ENCODE measurements at regions not wholly inside any gene's neighbourhood (a gene's known extent, or its start where the extent isn't known, plus 50 kb on each side); places are given as distances from the start of the nearest gene placed in this dataset.
"Not testable (repeated sequence)": the region's sequence is repeated elsewhere in the genome, so short reads cannot be mapped to it uniquely, and the experiment has no call there.

DNA sequence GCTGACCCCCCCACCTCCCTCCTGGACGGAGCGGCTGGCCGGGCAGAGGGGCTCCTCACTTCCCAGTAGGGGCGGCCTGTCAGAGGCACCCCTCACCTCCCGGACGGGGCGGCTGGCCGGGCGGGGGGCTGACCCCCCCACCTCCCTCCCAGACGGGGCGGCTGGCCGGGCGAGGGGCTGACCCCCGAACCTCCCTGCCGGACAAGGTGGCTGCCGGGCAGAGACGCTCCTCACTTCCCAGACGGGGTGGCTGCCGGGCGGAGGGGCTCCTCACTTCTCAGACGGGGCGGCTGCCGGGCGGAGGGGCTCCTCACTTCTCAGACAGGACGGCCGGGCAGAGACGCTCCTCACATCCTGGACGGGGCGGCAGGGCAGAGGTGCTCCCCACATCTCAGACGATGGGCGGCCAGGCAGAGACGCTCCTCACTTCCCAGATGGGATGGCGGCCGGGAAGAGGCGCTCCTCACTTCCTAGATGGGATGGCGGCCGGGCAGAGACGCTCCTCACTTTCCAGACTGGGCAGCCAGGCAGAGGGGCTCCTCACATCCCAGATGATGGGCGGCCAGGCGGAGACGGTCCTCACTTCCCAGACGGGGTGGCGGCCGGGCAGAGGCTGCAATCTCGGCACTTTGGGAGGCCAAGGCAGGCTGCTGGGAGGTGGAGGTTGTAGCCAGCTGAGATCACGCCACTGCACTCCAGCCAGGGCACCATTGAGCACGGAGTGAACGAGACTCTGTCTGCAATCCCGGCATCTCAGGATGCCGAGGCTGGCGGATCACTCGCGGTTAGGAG, 66.2 kb upstream of the PAPPA2 start:
- DNase-seq (ENCODE audit: low spot score): not testable (repeated sequence)

DNA sequence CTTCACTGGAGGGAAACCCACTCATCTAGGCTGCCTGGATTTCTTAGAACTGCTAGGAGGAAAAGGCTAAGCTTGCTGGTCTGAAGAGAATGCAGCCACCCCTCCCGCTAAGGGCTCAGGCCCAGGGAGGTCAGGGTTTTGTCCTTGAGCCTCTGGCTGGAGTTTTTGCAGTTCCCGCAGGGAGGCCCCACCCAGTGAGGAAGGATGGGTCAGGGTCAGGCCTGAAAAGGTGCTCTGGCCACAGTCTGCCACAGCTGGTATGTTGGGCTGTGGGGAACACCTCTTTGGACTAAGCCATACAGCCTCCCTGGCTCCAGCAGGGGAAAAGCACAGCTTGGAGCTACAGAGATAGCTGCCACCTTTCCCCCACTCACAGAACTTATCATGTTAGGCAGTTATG, 71.4 kb upstream of the PAPPA2 start:
- no peak for DNase-seq (ENCODE audit: low spot score)

DNA sequence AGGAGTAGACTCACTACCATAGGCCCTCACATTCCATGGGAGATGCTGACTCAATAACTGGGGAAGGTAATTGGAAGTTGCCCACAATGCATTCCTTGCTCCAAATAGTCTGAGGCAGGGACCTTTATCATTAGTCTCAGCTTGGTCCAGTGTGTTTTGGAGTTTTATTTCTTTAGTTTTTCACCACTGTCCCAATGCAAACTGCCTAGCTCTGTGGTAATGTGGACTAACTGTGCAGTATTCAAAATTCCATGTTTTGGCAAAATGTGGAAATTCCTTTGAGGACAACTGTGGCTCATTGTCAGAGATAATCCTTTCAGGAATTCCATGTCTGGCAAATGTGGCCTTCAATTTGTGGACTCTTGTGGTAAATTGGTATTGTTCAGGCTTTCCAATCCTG, 78.1 kb upstream of the PAPPA2 start:
- DNase-seq (ENCODE audit: low spot score): no peak

DNA sequence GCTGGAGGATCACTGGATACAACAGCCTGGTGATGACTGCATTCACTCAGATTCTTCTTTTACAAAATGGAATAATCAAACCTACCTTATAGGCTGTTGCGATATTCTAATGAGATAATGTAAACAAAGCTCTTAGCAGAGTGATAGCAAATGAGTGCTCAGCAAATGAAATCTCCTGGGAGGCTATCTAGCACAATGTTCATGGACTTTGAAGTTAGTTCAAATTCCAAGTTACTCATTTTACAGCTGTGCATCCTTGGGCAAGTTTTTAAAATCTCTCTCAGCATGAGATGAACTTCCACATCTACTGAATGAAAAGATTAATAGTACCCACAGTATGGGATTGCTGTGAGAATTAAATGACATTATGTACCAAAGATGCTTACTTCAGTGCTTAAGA, 80.8 kb upstream of the PAPPA2 start:
- DNase-seq (ENCODE audit: low spot score): no peak

DNA sequence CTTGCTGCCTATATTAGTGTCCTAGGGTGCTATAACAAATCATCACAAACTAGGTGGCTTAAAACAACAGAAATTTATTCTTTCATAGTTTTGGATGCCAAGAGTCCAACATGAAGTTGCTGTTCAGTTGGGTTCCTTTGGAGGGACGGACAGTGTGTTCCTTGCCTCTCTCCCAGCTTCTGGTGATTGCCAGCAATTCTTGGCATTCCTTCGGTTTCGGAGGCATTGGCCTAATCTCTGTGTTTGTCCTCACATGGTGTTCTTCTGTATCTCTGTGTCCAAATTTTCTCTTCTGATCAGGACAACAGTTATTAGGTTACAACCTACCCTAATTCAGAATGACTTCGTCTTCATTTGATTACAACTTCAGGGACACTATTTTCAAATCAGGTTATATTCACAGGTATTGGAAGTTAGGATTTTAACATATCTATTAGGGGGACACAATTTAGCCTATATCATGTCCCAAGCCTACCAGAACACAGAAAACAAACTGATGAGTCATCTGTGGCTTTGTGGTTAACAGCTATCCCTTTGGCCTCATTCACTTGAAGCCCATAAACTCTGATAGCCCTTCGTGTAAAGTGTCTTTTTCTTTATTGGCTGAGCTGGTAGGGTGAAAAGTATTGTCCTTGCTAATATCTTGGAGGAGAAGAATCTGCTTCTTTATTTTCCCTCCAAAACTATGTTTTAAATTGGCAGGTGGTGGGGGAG, 83.2 kb upstream of the PAPPA2 start:
- DNase-seq (ENCODE audit: low spot score): no peak

DNA sequence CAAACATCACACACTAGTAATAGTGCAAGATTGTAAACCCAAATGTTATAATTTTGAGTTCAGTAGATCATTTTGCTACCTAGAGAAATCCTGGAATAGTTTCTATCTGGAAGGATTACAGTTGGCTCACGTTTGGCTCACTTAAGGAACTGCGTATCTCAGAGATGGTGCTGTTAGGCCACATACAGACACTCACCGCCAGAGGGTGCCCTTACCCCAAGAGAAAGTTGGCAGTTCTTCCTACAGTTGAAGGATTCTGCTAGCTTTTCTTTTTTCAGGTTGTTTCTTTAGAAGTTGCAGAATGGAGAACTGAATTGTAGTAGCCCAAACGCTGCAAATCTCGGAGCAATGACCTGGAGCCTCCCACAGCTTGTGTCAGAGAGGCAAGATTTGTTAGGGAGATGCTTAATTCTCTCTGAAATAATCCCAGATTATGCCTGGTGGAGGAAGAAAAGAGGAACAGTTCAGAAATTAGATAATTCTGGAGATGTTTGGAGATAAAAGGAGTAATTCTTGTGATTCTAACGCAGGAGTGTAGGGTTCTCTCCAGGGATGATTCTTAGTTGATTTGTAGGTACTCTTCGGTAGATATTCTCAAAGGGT, 87.9 kb upstream of the PAPPA2 start:
- peak; percentile 80 for DNase-seq (ENCODE audit: low spot score)

DNA sequence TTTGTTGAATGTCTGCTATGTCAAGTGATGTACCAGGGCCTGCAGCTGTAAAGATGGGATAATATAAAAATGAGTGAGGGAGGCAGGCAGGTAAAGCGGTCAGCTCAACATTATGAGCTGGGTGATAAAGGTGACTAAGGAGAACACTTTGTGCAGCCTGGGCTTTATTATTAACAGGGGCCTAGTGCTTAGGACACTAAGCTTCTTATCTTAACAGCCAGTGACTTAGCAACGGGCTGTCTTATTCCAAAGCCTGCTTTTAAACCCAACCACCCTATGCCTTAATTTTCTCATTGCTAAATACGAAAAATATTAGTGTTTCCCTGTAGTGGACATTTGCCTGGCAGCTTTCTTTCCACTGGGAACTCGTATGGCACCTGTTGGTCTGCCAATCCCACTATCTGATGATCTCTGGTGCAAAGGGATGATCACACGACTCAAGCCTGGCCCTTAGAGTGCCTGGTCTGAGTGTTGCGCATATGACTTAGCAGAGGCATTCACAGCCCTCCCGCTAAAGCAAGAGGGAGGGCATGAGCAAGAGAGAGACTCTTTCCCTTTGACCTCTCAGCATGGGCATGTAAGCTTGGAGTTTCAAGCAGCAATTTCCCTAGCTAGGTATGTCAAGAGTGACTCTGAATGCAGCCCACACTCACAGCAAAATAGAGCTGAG, 98.6 kb upstream of the PAPPA2 start:
- DNase-seq (ENCODE audit: low spot score): peak; percentile 75

DNA sequence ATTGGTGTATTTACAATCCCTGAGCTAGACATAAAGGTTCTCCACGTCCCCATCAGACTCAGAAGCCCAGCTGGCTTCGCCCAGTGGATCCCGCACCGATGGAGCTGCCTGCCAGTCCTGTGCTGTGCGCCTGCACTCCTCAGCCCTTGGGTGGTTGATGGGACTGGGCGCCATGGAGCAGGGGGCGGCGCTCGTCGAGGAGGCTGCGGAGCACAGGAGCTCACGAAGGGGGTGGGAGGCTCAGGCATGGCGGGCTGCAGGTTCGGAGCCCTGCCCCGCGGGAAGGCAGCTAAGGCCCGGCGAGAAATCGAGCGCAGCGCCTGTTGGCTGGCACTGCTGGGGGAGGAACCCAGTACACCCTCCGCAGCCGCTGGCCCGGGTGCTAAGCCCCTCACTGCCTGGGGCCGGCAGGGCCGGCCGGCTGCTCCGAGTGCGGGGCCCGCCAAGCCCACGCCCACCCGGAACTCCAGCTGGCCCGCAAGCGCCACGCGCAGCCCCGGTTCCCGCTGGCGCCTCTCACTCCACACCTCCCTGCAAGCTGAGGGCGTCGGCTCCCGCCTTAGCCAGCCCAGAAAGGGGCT, 113.8 kb upstream of the PAPPA2 start:
- DNase-seq (ENCODE audit: low spot score): not testable (repeated sequence)

DNA sequence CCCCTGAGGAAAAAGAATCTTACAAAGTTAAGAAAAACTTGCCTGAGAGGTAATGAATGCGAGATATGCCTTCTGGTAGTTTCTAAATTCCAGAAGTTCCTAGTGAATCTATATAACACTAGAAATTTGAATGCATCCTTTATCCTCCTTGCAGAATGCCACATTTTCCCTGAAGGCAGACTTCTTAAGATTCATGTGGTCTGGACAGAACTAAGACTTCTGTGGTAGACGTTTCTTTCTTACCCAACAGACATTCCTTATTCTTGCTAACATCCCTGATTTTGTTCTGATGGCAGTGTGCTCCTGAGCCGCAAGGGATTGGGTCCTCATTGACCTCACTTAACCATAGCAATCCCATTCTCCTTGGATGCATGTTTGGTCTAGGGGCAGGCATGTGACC, 121.3 kb upstream of the PAPPA2 start:
- no peak for DNase-seq (ENCODE audit: low spot score)

DNA sequence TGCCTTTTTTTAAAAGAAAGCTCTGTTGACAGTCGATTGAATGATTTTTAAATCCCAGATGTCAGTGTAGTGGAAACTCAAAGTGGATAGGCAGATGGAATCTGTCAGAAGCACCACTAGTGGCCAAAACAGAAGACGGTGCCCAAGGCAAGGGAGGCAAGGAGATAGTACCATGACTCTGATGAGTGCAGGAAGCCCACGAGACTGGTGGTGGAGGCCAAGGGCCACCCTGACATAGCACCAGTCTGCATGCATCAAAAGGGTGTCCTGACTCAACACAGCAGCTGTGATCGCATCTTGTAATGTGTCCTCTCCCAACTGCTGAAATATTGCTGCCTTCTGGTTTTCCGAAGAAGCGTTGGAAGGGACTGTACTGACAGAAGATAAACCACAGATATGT, 124.1 kb upstream of the PAPPA2 start:
- DNase-seq (ENCODE audit: low spot score): no peak

DNA sequence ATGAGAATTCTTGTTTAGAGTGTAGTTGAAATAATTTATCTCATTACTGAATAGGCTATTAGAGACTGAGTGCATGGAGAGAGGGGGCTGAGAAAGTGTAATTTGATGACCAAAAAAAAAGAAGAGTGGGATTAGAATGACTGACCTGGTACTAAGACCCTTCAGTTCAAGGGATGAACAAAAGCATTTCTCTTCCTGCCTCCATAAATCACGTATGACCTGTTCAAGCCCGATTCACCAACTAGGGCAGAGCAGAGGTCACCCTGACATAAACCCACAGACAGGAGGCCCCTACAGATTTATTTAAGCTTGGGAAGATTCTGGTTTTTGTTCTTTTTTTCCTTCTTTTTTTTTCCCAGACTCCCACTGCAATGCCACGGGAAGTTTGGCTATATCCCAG, 123.7 kb upstream of the COP1 start:
- DNase-seq (ENCODE audit: low spot score): no peak

DNA sequence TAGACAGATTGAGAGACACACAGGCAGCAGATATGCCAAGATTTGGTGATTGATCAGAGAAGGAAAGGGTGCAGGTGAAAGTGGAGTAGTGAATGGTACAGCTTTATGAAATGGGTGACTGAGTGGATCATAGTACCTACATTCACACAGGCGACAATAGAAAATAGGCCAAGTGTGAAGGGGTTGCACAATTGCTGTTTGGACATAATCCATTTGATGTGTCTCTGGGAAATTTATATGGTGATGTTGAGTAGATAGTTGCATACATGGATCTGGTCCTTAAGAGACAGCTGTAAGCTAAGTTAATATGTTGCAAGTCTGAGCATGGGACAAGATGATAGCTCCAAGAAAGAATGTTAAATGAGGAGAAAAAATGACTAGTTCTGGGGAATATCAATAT, 118.6 kb upstream of the COP1 start:
- DNase-seq (ENCODE audit: low spot score): no peak

DNA sequence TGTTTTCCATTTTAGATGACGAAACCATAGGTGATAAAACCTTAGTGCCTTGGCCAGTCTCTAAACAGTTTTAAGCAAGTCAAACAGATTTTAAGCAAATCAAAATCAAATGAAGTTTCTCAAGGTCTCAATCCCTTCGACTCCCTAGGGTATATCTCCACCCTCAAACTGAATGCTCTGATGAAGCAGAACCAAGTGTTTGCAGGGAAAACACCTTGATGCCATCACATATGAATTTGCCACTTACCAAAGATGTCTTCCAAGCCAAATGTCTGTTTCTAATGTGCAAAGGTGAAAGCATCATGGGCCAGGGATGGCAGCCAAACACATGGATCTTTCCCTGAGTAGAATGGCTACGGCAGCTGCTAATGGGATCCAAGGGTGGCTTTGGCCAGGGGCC, 116.4 kb upstream of the COP1 start:
- DNase-seq (ENCODE audit: low spot score): no peak

DNA sequence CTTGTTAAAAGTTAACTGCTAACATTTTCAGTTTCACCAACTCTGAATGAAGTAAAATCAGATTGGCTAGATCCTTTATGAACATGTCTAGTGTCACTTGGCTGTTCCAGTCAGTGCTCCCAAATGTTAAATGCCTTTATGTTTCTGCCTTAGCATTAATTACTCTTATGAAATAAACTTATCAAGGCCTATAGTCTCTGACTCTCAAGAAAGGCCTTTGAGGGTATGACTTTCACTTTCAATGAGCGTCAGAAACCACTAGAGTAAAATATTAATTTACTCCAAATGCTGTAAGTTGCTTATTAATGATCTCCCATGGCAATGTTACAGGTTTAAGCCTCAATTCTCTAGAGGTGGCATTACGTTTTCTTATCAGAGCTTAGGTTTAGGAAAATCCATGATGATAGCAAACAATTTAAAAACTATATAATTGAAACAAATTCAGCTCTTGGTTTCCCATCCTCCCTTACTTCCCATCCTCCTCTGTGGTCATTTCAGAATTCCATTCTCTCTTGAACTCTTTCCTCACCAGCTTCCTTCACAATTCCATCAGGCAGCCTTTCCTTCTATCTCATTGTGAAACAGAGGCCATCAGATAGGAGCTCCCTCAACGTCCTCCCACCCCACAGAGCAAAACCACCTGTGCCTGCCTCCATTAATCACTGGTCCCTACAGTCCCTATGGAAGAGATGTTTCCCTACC, 108.6 kb upstream of the COP1 start:
- no peak for DNase-seq (ENCODE audit: low spot score)

DNA sequence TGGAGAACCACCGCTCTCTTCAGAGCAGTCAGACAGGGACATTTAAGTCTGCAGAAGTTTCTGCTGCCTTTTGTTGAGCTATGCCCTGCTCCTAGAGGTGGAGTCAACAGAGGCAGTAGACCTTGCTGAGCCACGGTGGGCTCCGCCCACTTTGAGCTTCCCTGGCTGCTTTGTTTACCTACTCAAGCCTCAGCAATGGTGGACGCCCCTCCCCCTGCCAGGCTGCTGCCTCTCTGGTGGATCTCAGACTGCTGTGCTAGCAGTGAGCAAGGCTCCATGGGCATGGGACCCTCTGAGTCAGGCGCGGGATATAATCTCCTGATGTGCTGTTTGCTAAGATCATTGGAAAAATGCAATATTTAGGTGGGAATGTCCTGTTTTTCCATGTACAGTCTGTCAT, 89.5 kb upstream of the COP1 start:
- DNase-seq (ENCODE audit: low spot score): not testable (repeated sequence)

DNA sequence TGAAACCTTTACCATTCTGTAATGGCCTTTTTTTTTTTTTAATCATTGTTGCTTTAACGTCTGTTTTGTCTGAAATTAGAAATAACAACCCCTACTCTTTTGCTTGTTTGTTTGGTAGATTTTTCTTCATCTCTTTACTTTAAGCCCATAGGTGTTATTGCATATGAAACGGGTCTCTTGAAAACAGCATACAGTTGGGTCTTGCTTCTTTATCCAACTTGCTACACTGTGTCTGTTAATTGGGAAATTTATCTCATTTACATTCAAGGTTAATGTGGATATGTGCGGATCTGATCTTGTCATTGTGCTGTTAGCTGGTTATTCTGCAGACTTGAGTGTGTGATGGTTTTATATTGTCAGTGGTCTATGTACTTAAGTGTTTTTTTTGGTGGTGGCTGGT, 78.9 kb upstream of the COP1 start:
- no peak for DNase-seq (ENCODE audit: low spot score)

DNA sequence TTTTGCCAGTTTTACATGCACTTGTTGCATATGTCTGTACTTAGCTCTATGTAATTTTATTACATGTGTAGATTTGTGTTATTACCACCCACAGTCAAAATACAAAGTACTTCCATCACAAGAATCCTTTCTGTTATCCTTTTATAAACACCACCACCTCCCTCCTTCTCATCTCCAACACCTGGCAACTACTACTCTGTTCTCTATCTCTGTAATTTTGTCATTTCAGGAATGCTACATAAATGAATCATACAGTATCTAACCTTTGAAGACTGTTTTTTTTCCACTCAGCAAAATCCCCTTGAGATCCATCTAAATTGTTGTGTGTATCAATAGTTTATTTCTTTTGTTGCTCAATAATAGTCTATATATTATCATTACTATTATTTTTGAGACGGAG, 64.5 kb upstream of the COP1 start:
- DNase-seq (ENCODE audit: low spot score): no peak
